Occipital lobe (tissue), 1 donor: ENCODE measurements at regions not wholly inside any gene's neighbourhood (a gene's known extent, or its start where the extent isn't known, plus 50 kb on each side); places are given as distances from the start of the nearest gene placed in this dataset.

ENCODE experiments used
- DNase-seq: peaks from one replicate; lab custom pipeline; 2025; lab: John Stamatoyannopoulos, UW

DNA sequence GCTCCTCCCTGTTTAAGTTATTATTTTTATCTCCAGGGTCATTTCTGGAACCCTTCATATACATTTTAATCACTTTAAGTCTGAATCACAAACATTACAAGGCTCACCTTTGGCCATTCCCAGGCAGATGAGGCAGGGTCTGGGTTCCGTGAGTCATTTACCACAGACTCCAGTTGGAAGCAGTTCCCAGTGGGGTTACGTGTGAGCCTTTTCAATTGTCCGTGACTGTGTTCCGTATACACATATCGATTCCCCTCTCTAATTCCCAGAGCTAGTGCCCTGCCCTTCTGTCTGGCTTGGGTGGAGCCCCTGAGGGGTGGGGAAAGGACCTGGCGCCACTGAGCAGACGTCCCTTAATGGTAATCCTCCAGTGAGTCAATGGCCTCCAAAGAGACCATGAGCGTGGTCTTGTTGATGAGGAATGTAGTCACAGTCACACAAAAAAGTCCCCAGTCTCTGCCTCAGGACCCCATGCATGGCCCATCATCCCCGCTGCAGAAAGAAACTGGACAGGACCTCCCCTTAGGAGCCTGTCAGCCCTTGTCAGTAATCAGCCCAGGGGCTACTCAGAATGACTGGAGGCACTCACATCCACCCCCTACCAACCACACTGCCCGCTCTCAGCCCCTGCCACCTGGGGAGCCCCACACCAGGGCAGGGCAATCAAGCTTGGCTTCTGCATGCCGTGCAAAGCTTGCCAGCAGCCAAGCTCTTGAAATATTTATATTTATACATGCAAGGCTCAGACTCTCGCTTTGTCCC, 144.4 kb downstream of the ZIC5 start:
- DNase-seq = no peak

DNA sequence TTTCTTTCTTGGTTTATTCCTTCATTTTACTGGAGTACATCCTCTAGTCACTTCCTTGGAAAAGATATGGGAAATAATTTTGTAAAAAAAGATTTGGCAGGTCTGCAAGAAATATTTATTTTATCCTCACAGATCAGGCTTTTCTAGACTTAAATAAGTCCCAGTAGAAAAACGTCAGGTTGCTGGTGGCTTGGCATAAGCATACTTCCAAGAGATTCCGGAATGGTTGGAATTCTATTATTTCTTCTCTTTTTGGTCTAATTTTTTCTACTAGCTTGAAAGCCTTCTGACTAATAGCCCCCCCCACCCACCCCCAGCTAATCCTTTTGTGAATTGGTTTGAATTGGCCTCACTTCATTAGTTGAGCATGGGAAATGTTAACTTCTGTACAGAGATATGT, 147.6 kb downstream of the ZIC5 start:
- DNase-seq = no peak

DNA sequence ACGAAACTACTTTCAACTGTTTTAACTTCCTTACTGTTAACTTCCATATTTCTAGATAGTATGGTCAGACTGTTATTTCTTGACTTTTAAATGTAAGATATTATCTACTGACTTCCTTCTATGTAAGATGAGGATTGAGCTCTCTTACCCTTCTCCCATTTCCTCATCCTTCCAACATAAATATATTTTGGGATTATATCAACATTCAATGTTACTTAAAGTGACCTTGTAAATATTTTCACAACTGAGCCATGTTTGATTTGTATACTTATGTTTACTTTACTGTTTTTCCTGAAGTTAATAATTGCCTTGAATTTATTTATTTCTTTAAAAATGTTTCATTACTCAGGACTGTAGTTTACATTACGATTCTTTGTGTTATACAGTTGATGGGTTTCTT, 148.7 kb downstream of the ZIC5 start:
- no peak for DNase-seq

DNA sequence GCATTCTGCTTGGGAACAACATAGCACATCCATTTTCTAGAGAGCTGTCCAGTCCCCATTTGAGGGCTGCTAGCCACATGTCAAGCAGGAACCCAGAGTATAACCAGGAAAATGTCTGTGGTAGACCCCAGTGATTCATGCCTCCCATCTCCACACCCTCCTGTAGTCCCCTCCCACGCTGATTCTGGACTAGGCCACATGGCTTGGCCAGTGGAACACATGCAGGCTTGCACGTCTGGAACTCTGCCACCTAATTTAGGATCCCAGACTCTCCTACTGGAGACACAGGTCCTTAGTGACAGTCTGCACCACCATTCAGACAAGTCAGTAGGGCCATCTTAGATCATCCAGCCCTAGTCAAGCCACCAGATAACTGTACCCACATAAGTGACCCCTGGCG, 149.8 kb downstream of the ZIC5 start:
- no peak for DNase-seq

DNA sequence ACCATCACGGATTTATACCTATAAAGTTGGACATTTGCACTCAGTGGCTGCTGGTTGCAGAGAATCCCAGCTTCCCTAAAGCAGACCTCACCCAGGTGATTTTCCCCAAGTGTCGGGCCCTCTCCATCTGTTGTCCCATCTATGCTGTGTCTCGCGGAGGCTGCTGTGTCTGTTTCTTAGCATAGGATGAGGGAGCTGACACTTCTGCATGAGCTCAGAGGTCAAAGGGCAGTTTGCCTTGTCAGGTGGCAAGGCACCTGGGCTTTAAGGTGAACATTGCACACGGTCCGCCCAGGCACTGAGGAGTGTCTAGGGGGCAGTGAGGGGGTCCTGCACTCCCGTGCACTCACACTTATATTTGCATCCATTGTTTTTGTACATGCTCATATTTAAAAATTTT, 151.6 kb downstream of the ZIC5 start:
- no peak for DNase-seq

DNA sequence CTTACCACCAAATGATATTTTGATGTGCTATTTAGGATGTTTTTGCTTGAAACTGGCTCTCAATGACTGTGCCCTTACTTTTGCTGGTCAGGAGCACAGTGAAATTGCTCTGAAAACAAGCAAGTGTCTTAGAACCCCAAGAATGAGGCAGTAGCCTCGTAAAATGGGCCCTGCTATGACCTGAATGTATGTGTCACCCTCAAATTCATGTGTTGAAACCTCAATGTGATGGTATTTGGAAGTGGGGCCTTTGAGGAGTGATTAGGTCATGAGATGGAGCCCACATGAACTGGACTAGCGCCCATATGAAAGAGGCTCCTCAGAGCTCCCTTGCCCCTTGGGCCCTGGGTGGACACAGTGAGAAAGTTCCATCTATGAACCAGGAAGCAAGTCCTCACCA, 155.2 kb downstream of the ZIC5 start:
- DNase-seq = no peak

DNA sequence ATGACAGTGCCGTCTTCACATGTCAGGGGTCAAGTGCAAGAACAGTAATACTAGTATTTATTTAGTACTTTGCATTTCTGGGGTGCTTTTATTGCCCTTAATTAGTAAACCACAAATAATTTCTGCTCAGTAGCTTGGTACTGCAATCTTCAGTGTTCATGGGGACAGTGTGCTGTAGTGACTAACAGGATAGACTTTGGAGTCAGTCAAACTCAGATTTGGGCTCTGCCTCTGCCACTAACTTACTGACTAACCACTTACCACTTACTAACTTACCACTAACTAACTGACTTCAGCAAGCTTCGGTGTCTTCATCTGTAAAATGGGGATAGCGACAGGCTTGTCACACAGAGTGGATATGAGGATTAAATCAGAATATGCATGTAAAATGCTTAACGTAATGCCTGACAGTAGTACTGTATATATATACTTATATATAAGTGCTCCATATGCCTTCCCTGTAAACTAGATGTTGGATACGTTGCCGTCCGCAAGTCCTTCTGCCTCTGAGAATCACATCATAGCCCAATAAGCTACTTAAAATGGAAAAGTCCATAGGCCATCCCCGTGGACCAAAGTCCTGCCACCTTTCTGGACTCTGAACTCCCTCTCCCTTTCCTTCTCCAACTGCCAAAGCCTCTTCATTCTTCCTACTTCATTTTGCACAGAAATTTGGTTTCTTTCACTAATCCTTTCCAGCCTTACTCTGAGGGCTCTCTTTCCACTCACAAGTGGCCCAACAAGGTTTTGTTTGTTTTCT, 158.1 kb downstream of the ZIC5 start:
- no peak for DNase-seq

DNA sequence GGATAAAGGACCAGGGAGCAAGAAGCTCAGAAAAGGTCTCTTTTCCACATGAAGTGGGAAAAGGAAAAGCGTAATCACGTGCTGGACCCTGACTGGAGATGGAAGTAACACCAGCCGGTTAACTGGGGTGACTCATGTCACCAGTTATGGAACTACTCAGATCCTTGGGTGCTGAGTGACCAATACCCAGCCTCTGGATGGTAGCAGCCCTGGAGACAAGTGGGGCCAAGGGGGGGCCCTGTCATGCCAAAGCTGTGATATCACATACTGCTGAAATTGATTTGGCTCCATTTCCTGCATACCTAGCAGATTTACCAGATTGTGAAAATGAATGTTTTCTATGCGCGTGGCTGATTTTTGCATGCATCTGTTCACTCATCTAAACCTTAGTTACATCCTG, 158.9 kb downstream of the ZIC5 start:
- DNase-seq = no peak

DNA sequence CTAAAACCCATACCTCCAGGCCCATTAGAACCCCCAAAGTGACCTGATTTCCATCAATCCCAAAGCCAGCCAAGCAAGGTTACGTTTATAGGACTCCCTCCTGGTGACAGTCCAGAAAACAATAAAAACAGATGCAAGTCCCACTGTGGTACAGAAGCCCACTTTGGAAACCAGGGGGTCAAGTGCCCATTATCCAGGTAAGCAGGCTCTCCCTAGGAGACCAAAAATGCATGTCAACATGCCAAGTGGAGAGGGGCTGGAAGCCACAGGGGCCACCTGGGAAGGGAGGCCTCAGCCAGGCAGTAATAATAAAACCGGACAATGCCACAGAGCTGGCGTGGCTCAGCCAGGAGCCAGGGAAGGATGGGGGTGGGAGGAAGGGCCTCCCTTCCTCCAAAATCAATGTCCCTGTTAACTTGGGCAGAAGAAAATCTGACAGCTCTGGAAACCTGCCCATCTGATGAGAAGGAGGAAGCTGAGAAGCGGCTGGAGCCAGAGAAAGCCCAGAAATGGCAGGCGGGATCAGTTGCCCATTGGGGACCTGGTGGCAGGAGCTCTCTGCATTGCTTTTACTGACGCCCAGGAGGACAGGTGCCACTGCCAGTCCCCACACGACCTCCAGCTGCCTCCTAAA, 160.4 kb downstream of the ZIC5 start:
- DNase-seq = no peak

DNA sequence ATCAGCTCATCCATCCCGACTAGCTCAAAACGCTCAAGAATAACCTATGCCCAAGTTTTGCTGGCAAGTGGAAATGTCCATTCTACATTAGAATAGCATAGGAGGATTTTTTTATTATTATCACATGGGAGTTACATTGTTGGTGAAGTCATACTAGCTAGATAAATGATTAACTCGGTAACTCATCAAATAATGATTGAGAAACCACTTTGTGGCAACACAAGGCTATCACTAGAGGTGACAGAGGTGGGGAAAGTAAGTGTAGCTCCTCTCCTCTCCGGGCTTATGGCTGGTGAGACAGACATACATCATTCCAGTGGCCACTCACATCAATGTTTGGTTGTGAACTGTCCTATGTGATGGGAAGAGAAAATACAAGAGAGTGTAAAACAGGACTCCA, 161.6 kb downstream of the ZIC5 start:
- no peak for DNase-seq

DNA sequence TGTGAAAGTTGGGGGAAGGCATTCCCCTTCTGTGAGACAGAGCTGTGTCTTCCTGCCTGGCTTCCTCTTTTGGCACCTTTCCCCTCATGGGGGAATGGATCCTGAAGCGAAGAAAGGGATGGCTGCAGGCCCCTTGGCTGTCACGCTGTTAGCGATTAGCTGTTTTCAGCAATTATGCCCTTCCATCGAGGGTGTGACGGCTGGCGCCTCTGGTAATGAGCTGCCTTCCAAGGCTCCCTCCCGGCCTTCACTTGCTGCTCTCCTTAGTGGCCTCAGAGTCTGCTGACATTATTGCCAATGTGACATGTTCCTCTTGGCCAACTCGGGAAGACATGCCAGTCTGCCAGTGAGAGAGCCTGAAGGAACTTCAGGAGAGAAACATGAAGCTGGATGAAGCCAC, 162.1 kb downstream of the ZIC5 start:
- DNase-seq = no peak

DNA sequence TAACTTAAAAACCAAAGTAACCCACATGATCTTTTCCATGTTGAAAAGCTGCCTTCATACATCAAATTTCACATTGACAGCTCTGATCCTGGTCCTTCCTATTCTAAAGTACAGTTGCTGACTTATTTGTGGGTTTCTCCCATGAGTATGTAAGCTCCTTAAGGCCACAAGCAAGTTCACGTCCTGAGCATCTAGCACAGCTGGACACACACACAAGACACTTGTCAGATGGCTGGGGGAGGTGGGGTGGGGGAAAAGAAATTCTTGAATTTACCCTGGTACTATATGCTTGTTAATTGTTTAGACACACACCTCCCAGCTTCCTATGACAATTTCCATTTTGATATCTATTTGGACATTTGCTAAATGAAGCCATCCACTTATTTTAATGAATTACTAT, 162.8 kb downstream of the ZIC5 start:
- no peak for DNase-seq

DNA sequence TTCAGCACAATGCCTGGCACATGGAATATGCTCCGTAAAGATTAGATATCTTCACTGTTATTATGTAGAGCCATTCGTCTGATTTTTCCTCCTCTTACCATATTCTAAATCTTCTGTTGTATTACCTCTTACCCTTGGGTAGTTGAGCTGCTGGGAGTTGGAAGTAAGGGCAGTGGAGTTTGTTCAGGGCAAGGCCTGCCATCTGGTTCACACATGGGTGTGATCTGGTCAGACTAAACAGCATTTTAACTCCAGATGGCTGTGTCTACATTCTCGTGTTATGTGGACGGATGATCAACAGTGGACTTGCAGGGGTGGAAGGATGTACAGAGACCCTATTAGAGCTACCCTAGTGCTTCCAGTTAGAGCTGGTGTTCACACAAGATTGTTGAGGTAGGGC, 164.9 kb downstream of the ZIC5 start:
- DNase-seq = no peak

DNA sequence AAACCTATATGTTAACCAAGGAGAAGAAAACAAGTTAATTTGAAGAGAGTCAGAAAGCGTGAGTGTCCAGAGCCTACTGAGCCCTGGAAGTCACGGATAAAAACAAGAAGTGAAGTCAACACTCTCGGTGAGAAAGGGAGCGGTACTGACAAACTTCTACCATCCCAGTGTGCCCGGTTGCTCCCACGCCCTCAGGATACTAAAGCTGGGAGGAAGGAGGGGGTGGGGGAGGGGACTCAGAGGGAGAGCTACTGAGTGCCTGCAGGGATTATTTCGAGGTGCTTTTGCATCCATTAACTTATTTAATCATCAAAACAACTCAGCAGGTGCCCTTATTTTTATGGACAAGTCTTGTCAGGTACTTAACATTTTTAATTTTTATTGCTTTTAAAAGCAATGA, 166.2 kb downstream of the ZIC5 start:
- no peak for DNase-seq

DNA sequence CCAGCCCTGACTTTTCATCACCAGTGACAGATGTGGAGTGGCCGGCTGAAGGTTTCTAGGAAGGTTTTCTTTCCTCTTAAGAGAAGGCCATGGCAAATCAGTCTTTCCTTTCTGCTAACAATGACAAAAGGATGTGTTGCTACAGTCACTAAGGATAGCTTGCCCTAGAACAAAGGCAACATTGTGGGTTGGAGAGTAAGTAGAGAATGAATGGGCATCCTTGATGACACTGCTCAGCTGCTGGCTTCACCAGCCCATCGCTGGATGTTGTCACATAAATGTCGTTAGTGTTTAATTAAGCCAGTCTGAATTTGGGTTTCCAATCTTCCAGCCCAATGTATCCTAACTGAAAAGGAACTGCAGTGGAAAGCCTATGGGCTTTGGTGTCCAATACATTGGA, 168.4 kb downstream of the ZIC5 start:
- no peak for DNase-seq

DNA sequence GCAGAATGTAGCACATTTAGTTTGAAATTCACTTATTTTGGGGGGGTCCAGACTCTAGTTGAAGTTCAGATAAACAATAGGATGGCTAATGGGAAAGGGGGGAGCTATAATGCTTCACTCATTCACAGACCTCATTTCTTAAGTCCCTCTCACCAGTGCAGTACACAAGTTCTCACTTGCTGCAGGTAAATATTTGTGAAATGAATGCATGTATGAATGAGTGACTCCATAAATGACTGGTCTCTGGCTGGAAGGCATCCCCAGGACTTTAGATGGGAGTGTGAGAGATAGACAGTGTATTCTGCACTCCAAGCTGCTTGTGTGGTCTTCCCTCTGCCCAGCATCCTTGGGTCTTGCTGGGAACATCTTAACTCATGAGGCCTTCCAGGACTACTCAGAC, 169.2 kb downstream of the ZIC5 start:
- DNase-seq = no peak

DNA sequence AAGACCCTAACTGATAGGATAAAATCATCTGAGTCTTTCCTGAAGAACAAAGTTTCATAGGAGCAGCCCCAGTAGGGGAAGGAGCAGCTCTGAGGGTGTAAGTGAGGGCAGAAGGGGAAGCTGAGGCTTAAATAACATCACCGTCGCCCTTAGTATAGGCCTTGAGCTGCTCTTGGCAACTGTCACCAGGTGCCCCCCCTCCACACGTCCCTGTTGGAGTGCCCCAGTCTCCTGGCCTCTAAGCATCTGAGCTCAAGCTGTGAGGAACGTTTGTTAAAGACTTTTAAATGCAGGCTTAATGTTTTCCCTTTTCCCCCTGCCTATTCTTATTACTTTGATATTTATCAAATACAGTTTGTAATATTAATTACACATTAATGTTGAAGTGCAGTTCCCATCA, 170.6 kb downstream of the ZIC5 start:
- DNase-seq = no peak

DNA sequence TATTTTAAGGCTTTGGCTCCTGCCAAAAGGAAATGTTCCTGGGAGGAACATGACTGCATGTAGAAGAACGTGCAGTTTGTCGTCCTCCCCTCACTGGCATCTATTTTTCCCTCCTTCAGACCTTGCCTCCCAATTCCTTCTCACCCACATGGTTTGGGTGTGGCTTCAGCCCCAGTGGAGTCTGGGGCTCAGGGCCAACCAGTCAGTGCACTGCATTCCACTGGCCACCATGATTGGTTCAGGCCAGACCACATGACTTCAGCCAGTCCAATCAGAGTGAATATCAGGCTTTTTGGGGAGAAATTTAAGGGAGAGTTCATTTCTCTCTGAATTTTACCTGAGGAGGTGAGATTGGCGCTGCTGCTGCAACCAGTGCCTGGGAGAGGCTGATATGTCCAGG, 171.6 kb downstream of the ZIC5 start:
- DNase-seq = no peak

DNA sequence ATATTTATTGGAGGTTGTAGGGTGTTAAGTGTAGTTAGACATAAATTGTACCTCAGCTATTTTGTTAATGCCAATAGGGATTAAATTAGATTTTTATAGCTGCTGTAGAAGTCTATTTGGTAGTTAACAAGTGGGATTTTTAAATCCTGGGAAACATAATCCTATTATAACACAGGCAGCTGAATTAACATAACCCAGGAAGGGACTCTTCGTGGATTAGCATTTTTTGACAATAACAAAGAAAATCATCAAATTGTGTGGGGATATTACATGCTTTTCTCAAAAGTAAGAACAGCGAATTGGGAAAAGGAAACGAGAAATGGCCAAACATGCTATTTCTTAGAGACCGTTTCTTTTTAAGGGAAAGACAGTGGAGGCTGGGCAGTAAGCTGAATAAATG, 172.8 kb downstream of the ZIC5 start:
- DNase-seq = no peak

DNA sequence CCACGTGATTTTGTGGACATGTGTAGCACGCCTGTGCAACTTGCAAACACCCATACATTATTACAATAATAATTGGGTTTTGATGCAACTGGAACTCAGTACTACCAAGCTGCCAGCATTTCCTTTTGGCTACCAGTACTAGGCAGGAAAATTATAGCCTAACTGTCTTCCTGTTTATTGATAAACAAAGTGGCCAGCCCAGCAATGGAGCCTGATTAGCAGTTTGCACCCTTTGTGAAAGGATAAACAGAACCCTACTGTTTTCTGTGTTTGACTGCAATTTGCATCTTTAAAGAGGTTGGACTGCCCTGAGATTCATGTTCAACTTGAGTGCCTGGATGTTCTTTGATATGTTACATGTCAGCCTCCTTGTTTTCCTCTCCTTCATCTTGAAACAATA, 173.9 kb downstream of the ZIC5 start:
- DNase-seq = no peak

DNA sequence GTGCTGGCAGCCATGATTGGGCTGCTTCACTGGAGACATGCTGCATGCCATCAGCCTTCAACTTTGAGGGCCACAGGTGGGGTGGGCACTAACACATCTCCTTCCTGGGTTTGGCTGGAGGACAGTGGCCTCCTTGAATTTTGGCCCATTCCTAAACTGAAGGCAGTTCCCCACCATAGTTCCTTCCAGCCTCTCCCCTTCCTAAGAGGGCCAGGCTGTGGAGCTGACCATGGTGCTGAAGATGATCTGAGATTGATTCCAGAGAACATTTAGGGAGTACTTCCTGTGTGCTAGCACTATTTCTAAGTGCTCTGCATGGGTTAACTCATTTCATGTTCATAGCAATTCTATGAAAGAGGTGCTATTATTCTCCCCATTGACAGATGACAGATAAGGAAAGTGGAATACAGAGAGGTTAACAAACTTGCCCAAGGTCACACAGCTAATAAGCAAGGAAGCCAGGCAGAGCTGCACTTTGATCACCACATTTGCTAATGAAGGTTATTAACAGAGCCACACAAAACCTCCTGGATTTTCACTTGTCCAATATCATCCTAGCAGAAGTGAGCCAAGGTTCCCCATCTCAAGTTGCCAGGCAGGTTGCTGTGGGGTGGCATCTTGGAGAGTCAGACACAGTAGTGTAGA, 175.3 kb downstream of the ZIC5 start:
- DNase-seq = no peak
